DMS 273 (cell line): ENCODE measurements at regions not wholly inside any gene's neighbourhood (a gene's known extent, or its start where the extent isn't known, plus 50 kb on each side); places are given as distances from the start of the nearest gene placed in this dataset.
A peak's percentile ranks its signal among the peaks of the same experiment; 100 is the strongest.

ENCODE experiments used
- DNase-seq: peaks from one replicate; lab custom pipeline; 2025; ENCODE audit not compliant: unreplicated experiment; lab: John Stamatoyannopoulos, UW

GRCh38 chr12:66045506-66045905 is 85.0 kb downstream of the LLPH start:
- no peak for DNase-seq

- DNase-seq = no peak
Observed at GRCh38 chr12:66044731-66045130, 85.8 kb downstream of the LLPH start.

DNA sequence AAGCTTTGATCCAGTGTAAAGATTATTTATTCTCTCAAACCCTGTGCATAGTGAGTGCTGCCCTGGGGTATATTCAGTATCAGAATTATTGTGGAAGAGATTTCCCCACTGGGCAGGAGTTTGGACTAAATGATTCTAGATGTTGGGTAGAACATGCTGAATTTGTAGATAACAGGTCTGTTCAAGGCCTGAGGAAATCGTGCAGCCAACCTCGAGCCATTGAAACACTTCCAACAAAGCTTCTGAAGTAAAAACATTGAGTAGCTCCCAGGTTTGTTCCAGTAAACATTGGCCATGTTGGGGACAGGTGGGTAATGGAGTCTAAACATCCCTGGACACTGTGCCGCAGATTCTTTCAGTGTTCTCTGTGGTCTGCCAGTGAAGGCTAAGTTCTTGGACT is 87.5 kb downstream of the LLPH start:
- DNase-seq = no peak

DNA sequence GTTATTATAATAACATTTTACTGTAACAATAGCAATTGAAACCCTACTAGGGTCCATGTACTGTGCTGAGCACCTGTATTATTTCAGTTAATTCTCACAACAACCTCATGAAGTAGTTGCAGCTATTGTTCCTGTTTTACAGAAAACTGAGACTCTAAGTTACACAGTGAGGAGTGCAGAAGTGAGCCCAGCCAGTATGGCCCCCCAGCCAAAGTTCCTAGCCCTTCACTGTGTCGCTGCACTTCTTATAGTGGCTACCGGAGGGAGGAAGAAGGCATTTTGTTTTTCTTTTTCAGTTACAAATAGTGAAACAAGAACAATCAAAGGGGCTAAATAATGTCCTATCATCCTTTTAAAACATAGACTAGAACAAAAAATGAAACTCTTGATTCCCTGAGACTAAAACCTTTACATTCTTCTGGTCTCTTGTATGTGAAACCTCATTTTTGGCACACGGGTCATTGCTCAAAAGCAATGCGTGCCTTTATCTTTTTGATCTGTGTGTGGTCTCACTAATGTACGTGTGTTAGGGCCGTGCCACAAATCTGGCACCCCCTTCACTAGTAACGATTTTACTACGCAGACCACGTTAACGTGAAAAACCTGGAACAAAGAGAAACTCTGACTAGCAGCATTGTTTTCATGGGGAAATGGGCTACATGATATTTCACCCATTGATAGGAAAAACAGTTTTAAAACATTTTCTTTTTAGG is 88.7 kb downstream of the LLPH start:
- no peak for DNase-seq

DNA sequence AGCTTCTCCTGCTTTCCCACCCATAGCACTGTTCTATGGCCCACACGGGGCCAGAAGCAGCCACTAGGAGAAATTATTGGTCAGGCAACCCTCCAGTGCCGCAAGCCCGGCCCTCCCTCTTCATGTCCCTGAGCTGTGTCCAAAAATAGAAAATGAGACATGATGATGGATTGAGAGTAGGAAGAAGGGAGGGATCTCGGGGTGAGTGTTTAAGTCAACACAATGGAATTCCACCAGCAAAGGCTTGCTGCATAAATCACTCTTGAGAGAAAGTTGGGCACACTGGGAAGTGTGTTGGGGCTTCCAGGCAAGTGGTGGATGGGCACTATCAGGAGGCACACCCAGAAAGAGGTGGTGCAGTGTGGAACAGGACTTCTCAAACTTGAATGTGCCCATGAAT is 94.2 kb downstream of the LLPH start:
- no peak for DNase-seq

- DNase-seq = peak; percentile 39
Observed at GRCh38 chr12:66035288-66035966, 95.1 kb downstream of the LLPH start.

DNA sequence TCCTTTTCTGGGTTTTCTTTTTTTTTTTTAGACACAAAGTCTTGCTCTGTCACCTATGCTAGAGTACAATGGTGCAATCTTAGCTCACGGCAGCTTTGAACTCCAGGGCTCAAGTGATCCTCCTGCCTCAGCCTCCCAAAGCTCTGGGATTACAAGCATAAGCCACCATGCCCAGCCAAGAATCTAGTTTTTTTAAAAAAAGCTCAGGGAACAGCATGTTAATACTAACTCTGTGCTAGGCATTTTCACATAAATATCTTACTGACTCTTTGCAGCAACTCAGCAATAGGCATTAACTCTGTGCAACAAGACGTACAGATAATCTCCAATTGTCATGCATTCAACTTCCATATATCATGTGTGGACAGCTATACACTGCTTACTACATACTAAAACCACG is 97.4 kb downstream of the LLPH start:
- DNase-seq = no peak

DNA sequence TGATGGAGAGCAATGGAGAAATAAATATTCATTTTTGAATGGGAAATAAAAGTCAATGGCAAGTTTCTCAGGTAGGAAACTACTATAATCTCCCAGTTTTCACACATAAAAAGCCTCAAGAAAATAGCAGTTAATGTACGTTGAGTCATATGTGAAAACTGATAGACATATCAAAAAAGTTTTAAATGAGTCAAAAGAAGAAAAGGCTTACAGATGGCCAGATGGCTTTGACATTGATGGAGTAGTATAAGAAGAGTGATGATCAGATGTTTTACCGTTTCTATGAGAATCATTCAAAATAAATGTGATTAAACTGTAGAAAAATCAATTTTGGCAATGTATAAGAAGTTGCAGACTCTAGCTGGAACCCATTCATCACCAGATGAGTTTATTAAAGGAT is 97.8 kb downstream of the LLPH start:
- DNase-seq = no peak

DNA sequence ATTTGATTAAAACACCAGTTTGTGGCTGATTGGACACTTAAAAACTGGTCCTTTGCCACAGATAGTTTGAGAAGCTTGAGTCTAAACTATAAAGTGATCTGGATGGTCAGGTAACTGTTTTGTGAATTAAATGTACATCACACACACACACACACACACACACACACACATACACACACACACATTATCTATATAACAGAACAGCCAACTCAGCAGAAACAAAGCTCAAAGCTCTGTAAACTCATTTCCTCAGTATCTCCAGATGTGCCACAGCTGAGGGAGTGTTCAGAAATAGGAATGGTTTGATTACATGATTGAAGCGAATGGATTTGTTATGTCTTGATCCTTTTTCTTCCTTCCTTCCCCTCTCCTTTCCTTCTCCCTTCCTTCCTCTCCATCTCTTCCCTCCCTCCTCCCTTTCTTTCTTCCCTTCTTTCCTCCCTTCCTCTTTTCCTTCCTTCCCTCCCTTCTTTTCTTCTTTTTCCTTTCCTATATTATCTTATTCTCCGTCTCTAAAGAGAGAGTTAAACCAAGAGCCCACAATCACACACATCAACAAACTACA is 100.3 kb downstream of the LLPH start:
- no peak for DNase-seq

DNA sequence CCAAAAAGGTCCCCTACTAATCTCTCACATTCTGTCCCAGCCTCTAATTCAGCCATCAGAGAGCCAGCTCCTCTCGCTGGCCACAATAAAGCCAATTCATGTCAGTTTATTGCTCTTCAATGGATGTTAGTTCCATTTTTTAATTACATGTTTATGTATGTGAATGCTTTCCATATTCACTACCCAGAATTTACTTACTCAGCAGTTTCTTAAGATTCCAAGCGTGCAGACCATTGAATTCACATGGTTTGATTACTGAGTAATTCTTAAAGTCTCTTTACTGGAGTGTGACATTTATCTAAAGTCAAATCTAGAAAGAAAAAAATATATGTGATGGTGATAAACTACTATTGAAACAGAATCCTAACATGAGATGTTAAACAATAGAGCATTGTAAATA is 102.2 kb downstream of the LLPH start:
- no peak for DNase-seq

- no peak for DNase-seq
Observed at GRCh38 chr12:66025477-66025876, 105.1 kb downstream of the LLPH start.

- no peak for DNase-seq
Observed at GRCh38 chr12:66024949-66025348, 105.6 kb downstream of the LLPH start.

DNA sequence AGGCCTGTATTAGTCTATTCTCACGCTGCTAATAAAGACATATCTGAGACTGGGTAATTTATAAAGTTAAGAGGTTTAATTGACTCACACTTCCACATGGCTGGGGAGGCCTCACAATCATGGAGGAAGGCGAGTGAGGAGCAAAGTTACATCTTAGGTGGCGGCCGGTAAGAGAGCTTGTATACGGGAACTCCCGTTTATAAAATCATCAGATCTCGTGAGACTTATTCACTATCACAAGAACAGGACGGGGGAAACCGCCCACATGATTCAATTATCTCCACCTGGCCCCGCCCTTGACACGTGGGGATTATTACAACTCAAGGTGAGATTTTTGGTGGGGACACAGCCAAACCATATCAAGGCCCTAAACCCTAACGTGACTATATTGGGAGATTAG is 110.1 kb downstream of the LLPH start:
- DNase-seq = no peak

GRCh38 chr12:66017736-66018135 is 112.8 kb downstream of the LLPH start:
- DNase-seq = no peak
